Astrocyte (in vitro differentiated cells and primary cell): ENCODE measurements at regions not wholly inside any gene's neighbourhood (a gene's known extent, or its start where the extent isn't known, plus 50 kb on each side); places are given as distances from the start of the nearest gene placed in this dataset.

ENCODE experiments used
- DNase-seq: peaks from one replicate; pipeline ENCODE4 v3.0.0-alpha.2; 2010; ENCODE audit warnings: low read depth
- FAIRE-seq: peaks from 2 replicates; lab custom pipeline; 2011; peaks lifted over from hg19 to GRCh38; lab: Jason Lieb, UNC
- H2AFZ ChIP-seq: 2 replicates; pipeline ENCODE4 v1.6.0; 2012; ENCODE audit warnings: low read depth, low read length, inconsistent platforms
- H3K27ac ChIP-seq: 2 replicates; pipeline ENCODE4 v1.5.1; 2011; ENCODE audit warnings: low read depth, low read length, inconsistent platforms
- H3K27me3 ChIP-seq: 2 replicates; pipeline ENCODE4 v1.6.0; 2011; ENCODE audit warnings: low read length, inconsistent platforms; ENCODE audit not compliant: insufficient read depth
- H3K36me3 ChIP-seq: 2 replicates; pipeline ENCODE4 v1.5.1; 2011; ENCODE audit warnings: low read length, inconsistent platforms; ENCODE audit not compliant: insufficient read depth
- H3K4me1 ChIP-seq: 2 replicates; pipeline ENCODE4 v1.5.1; 2011; ENCODE audit warnings: low read length, inconsistent platforms; ENCODE audit not compliant: insufficient read depth
- H3K4me2 ChIP-seq: 2 replicates; pipeline ENCODE4 v1.6.0; 2012; ENCODE audit warnings: low read length, inconsistent platforms
- H3K4me3 ChIP-seq: 2 replicates; pipeline ENCODE4 v1.5.1; 2011; ENCODE audit warnings: low read depth, mild to moderate bottlenecking, low read length, inconsistent platforms; ENCODE audit not compliant: insufficient read depth
- H3K79me2 ChIP-seq: 2 replicates; pipeline ENCODE4 v1.6.0; 2012; ENCODE audit warnings: mild to moderate bottlenecking, low read length, inconsistent platforms; ENCODE audit not compliant: insufficient read depth
- H3K9ac ChIP-seq: 2 replicates; pipeline ENCODE4 v1.6.0; 2012; ENCODE audit warnings: mild to moderate bottlenecking, low read length, inconsistent platforms
- H3K9me3 ChIP-seq: 2 replicates; pipeline ENCODE4 v1.5.1; 2012; ENCODE audit warnings: low read depth, mild to moderate bottlenecking, low read length, inconsistent platforms; ENCODE audit not compliant: insufficient read depth
- H4K20me1 ChIP-seq: 2 replicates; pipeline ENCODE4 v1.6.0; 2012; ENCODE audit warnings: low read length, inconsistent platforms; ENCODE audit not compliant: insufficient read depth
- H3K27ac Mint-ChIP-seq: one replicate; pipeline ENCODE4 v1.8.0; 2021; ENCODE audit warnings: mild to moderate bottlenecking, mixed read lengths; ENCODE audit not compliant: unreplicated experiment
- H3K27me3 Mint-ChIP-seq: one replicate; pipeline ENCODE4 v1.8.0; 2021; ENCODE audit warnings: low read depth, mixed read lengths; ENCODE audit not compliant: unreplicated experiment
- H3K36me3 Mint-ChIP-seq: one replicate; pipeline ENCODE4 v1.8.0; 2021; ENCODE audit warnings: low read depth, mixed read lengths; ENCODE audit not compliant: unreplicated experiment
- H3K4me1 Mint-ChIP-seq: one replicate; pipeline ENCODE4 v1.8.0; 2021; ENCODE audit warnings: low read depth, mixed read lengths; ENCODE audit not compliant: unreplicated experiment
- H3K4me3 Mint-ChIP-seq: one replicate; pipeline ENCODE4 v1.8.0; 2021; ENCODE audit warnings: mild to moderate bottlenecking, moderate library complexity, mixed read lengths; ENCODE audit not compliant: unreplicated experiment
- H3K9me3 Mint-ChIP-seq: one replicate; pipeline ENCODE4 v1.8.0; 2021; ENCODE audit warnings: mild to moderate bottlenecking, mixed read lengths; ENCODE audit not compliant: unreplicated experiment
- CTCF ChIP-seq: IDR thresholded peaks from 2 replicates; pipeline ENCODE4 v1.5.1; 2011; ENCODE audit warnings: low read depth, mild to moderate bottlenecking, inconsistent platforms, low read length, moderate library complexity; ENCODE audit not compliant: insufficient read depth
- EZH2 ChIP-seq: IDR thresholded peaks from 2 replicates; pipeline ENCODE4 v1.6.1; 2012; ENCODE audit warnings: mild to moderate bottlenecking, low read length, inconsistent platforms; ENCODE audit not compliant: insufficient read depth

- peaks cover 7% of the 10 kb centered on the region for H3K27me3 Mint-ChIP-seq
These were observed 103.8 kb upstream of the CXCL13 start for GRCh38 chr4:77501851-77502250.

GRCh38 chr4:77504407-77504806 lies 101.2 kb upstream of the CXCL13 start:
- Histone ChIP-seq H3K79me2 (no peaks in the 10 kb centered on the region), H3K27ac (no peak overlapping the region), H3K4me1 (no peaks in the 10 kb centered on the region), H3K36me3 (no peaks in the 10 kb centered on the region), H2AFZ (no peak overlapping the region), H3K4me3 (no peak overlapping the region), H3K9ac (no peak overlapping the region), H3K4me2 (no peak overlapping the region), H3K9me3 (no peaks in the 10 kb centered on the region), H3K27me3 (no peaks in the 10 kb centered on the region), H4K20me1 (no peaks in the 10 kb centered on the region)
- Mint-ChIP-seq H3K4me1 (peaks cover 13% of the 10 kb centered on the region), H3K27ac (no peak overlapping the region), H3K27me3 (peaks cover 7% of the 10 kb centered on the region), H3K36me3 (no peaks in the 10 kb centered on the region), H3K9me3 (no peaks in the 10 kb centered on the region), H3K4me3 (no peak overlapping the region)
- FAIRE-seq (no peak), DNase-seq (no peak)
- no peak for TF ChIP-seq EZH2
- TF ChIP-seq CTCF: no peak

More at GRCh38 chr4:77501851-77502250, 103.8 kb upstream of the CXCL13 start:
- Histone ChIP-seq H3K4me3 (no peak overlapping the region), H3K36me3 (no peaks in the 10 kb centered on the region), H3K79me2 (no peaks in the 10 kb centered on the region), H3K27me3 (no peaks in the 10 kb centered on the region), H3K4me2 (no peak overlapping the region), H3K9me3 (no peaks in the 10 kb centered on the region), H3K4me1 (no peaks in the 10 kb centered on the region), H3K27ac (no peak overlapping the region), H2AFZ (no peak overlapping the region), H3K9ac (no peak overlapping the region), H4K20me1 (no peaks in the 10 kb centered on the region)
- H3K4me1 Mint-ChIP-seq: peaks cover 13% of the 10 kb centered on the region
- no peak overlapping the region for H3K4me3 Mint-ChIP-seq
- FAIRE-seq: no peak
- no peak overlapping the region for H3K27ac Mint-ChIP-seq
- no peaks in the 10 kb centered on the region for H3K36me3 Mint-ChIP-seq
- no peak for DNase-seq
- TF ChIP-seq EZH2 (no peak), CTCF (no peak)
- H3K9me3 Mint-ChIP-seq: peaks cover under 1% of the 10 kb centered on the region

DNA sequence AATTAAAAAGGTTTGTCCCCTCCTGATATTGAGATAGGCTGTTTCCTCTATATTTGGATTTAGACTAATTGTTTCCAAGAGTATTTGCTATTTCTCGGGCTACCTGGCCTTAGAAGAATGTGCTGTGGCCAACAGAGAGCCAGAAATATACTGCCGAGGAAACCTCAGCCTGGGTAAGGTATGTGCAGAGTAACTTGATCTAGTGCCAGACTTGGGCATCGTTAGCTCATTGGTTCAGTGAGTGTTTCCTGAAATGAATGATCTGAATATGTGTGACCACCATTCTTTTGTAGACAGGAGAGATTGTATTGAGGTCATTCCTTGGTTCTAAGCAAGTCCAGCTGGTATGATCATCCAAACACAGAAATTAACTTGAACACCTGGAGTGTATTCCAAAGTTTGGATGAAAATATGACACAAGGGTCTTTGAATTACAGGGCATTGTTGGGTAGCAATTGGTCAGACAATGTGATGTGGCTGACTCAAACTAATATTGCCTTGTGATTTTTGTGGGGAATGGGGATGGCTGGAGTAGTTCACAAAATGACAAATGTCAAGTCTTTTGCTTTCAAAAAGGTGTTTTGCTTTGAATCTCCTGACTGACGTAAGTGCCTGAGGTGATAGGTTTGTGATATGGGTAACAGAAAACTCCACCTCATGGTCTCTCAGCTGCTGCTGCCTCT lies 100.2 kb upstream of the CXCL13 start:
- Histone ChIP-seq H3K4me3 (no peak overlapping the region), H3K9ac (no peak overlapping the region), H3K4me1 (no peaks in the 10 kb centered on the region), H3K27me3 (no peaks in the 10 kb centered on the region), H2AFZ (no peak overlapping the region), H4K20me1 (no peaks in the 10 kb centered on the region), H3K4me2 (no peak overlapping the region), H3K27ac (no peak overlapping the region), H3K36me3 (no peaks in the 10 kb centered on the region), H3K9me3 (no peaks in the 10 kb centered on the region), H3K79me2 (no peaks in the 10 kb centered on the region)
- DNase-seq (no peak), FAIRE-seq (no peak)
- Mint-ChIP-seq H3K4me3 (no peak overlapping the region), H3K4me1 (peaks cover 13% of the 10 kb centered on the region), H3K27me3 (peaks cover 12% of the 10 kb centered on the region), H3K27ac (no peak overlapping the region), H3K9me3 (peaks cover 2% of the 10 kb centered on the region), H3K36me3 (no peaks in the 10 kb centered on the region)
- no peak for TF ChIP-seq EZH2
- TF ChIP-seq CTCF: no peak
